ENCODE measurements at regions not wholly inside any gene's neighbourhood (a gene's known extent, or its start where the extent isn't known, plus 50 kb on each side); places are given as distances from the start of the nearest gene placed in this dataset.

- TF ChIP-seq CTCF (IDR thresholded peaks at IDR 0.05; ENCODE audit: insufficient read depth, low read depth, low read length), result no peak
- TF ChIP-seq EZH2 (IDR thresholded peaks at IDR 0.05; ENCODE audit: insufficient read depth, low read length), result no peak
Measured at GRCh38 chr10:31606841-31607240, 287.8 kb downstream of the ZEB1 start.

All from astrocyte (in vitro differentiated cells and primary cell).